ENCODE measurements at regions not wholly inside any gene's neighbourhood (a gene's known extent, or its start where the extent isn't known, plus 50 kb on each side); places are given as distances from the start of the nearest gene placed in this dataset.

DNA sequence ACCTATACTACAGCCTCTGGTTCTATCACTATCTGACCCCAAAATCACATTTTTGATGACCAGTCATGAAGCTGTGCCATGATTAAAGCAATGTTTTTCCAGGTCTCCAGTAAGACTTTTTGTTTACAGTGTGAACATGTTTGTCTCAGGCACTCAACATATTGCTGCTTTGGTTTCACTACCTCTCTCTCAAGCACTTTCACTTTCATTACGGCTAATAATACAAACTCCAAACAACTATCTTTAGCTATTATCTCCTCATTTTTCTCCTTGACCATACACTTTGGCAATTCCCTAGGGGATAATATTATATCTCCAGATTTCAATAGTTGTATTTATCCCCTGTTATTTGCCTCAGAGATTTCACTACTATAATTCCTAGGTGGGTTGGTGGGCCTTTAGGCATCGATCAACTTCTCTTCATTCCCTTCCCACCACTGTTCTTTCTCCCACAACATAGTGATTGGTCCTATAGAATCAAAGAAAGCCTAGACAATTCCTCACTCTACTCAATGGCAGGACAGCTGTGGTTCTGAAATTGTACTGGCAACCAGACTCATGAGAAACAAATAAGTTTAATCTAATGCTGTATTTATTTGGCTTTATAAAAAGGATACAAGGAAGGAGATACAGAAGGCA, 261.4 kb upstream of the ZWINT start:
- no peaks in the 10 kb centered on the region for H3K4me1 ChIP-seq
- CTCF ChIA-PET = no interaction called here
- Mint-ChIP-seq H3K4me3 (ENCODE audit: unreplicated experiment) (no peak overlapping the region), H3K27ac (ENCODE audit: unreplicated experiment) (no peak overlapping the region), H3K36me3 (ENCODE audit: insufficient read depth, unreplicated experiment) (no peaks in the 10 kb centered on the region), H3K4me1 (ENCODE audit: low read depth, unreplicated experiment) (no peaks in the 10 kb centered on the region), H3K9me3 (ENCODE audit: unreplicated experiment) (no peaks in the 10 kb centered on the region), H3K27me3 (ENCODE audit: insufficient read depth, unreplicated experiment) (no peaks in the 10 kb centered on the region)
- intact Hi-C loops (cut with micrococcal nuclease; ENCODE audit: unreplicated experiment) = no loop called here
- no peaks in the 10 kb centered on the region for H3K27me3 ChIP-seq (replicated peaks; ENCODE audit: control insufficient read depth, insufficient read depth, low read length)
- no peaks in the 10 kb centered on the region for H3K9me3 ChIP-seq
- POLR2A ChIA-PET = no interaction called here
- no peak for DNase-seq
- no TSS peak for BruUV-seq (replicated peaks)
- TF ChIP-seq, protein P1, sequence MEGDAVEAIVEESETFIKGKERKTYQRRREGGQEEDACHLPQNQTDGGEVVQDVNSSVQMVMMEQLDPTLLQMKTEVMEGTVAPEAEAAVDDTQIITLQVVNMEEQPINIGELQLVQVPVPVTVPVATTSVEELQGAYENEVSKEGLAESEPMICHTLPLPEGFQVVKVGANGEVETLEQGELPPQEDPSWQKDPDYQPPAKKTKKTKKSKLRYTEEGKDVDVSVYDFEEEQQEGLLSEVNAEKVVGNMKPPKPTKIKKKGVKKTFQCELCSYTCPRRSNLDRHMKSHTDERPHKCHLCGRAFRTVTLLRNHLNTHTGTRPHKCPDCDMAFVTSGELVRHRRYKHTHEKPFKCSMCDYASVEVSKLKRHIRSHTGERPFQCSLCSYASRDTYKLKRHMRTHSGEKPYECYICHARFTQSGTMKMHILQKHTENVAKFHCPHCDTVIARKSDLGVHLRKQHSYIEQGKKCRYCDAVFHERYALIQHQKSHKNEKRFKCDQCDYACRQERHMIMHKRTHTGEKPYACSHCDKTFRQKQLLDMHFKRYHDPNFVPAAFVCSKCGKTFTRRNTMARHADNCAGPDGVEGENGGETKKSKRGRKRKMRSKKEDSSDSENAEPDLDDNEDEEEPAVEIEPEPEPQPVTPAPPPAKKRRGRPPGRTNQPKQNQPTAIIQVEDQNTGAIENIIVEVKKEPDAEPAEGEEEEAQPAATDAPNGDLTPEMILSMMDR (IDR thresholded peaks at IDR 0.05; ENCODE audit: insufficient read depth in 1 of 2, low read depth in 1 of 2, low read length in 1 of 2, severe bottlenecking in 1 of 2, unreplicated experiment in 1 of 2) = no peak
- no peak overlapping the region for H3K4me3 ChIP-seq (ENCODE audit: low read depth, low read length)
- H3K36me3 ChIP-seq (ENCODE audit: control insufficient read depth, insufficient read depth, low read length) = no peaks in the 10 kb centered on the region

DNA sequence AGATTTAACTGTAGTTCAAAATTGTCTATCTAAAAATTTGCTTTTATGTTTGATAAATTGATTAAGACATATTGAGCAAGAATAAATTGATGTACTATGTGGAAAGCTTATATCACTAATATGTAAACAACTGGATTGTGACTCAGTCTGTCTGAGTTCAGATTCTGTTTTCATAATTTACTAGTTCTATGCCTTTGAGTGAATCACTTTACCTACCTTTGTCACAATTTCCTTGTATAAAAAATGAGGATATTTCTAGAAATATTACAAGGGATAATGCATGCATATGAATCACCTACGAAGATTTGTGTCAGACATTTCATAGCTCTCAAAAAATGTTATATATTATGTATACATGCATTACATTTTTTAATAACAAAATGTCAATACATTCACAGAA, 245.1 kb upstream of the ZWINT start:
- intact Hi-C loops (cut with micrococcal nuclease; ENCODE audit: unreplicated experiment) = no loop called here
- Histone ChIP-seq H3K9me3 (0 out of 2 replicates have a peak, but pooled peaks cover 3% of the 10 kb centered on the region), H3K27me3 (replicated peaks; ENCODE audit: control insufficient read depth, insufficient read depth, low read length) (no peaks in the 10 kb centered on the region), H3K4me1 (no peaks in the 10 kb centered on the region), H3K4me3 (ENCODE audit: low read depth, low read length) (no peak overlapping the region), H3K36me3 (ENCODE audit: control insufficient read depth, insufficient read depth, low read length) (no peaks in the 10 kb centered on the region)
- TF ChIP-seq, protein P1 (IDR thresholded peaks at IDR 0.05; ENCODE audit: insufficient read depth in 1 of 2, low read depth in 1 of 2, low read length in 1 of 2, severe bottlenecking in 1 of 2, unreplicated experiment in 1 of 2) = no peak
- DNase-seq = no peak
- Mint-ChIP-seq H3K4me1 (ENCODE audit: low read depth, unreplicated experiment) (no peaks in the 10 kb centered on the region), H3K9me3 (ENCODE audit: unreplicated experiment) (no peaks in the 10 kb centered on the region), H3K4me3 (ENCODE audit: unreplicated experiment) (no peak overlapping the region), H3K36me3 (ENCODE audit: insufficient read depth, unreplicated experiment) (no peaks in the 10 kb centered on the region), H3K27me3 (ENCODE audit: insufficient read depth, unreplicated experiment) (peaks cover 5% of the 10 kb centered on the region), H3K27ac (ENCODE audit: unreplicated experiment) (no peak overlapping the region)
- no TSS peak for BruUV-seq (replicated peaks)
- ChIA-PET POLR2A (no interaction called here), CTCF (no interaction called here)

DNA sequence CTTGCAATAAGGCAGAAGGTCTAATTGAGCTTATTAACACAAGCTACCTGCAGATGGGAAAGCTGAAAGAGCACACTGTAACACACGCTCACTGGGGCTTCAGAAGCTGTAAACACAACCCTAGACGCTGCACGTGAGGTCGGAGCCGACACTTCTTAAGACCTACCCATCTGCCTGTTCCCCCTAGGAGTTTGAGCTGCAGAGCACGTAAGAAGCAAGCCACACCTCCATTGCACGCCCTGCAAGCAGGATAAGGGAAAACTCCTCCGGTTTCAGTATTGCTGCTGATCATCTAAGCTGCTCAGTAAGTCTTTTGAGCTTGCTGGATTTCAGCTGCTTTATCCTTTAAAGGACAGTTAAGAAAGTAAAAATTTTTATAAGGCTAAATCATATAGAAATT, 244.0 kb upstream of the ZWINT start:
- Mint-ChIP-seq H3K9me3 (ENCODE audit: unreplicated experiment) (no peaks in the 10 kb centered on the region), H3K4me1 (ENCODE audit: low read depth, unreplicated experiment) (no peaks in the 10 kb centered on the region), H3K4me3 (ENCODE audit: unreplicated experiment) (no peak overlapping the region), H3K36me3 (ENCODE audit: insufficient read depth, unreplicated experiment) (no peaks in the 10 kb centered on the region), H3K27me3 (ENCODE audit: insufficient read depth, unreplicated experiment) (peaks cover 5% of the 10 kb centered on the region), H3K27ac (ENCODE audit: unreplicated experiment) (no peak overlapping the region)
- Histone ChIP-seq H3K4me3 (ENCODE audit: low read depth, low read length) (no peak overlapping the region), H3K4me1 (no peaks in the 10 kb centered on the region), H3K27me3 (replicated peaks; ENCODE audit: control insufficient read depth, insufficient read depth, low read length) (no peaks in the 10 kb centered on the region), H3K36me3 (ENCODE audit: control insufficient read depth, insufficient read depth, low read length) (no peaks in the 10 kb centered on the region), H3K9me3 (no peaks in the 10 kb centered on the region)
- POLR2A ChIA-PET = no interaction called here
- no peak for DNase-seq
- CTCF ChIA-PET = no interaction called here
- TF ChIP-seq, protein P1 (IDR thresholded peaks at IDR 0.05; ENCODE audit: insufficient read depth in 1 of 2, low read depth in 1 of 2, low read length in 1 of 2, severe bottlenecking in 1 of 2, unreplicated experiment in 1 of 2) = no peak
- BruUV-seq (replicated peaks) = no TSS peak
- intact Hi-C loops (cut with micrococcal nuclease; ENCODE audit: unreplicated experiment) = no loop called here

Data from Caco-2 (cell line).